ENCODE measurements at regions not wholly inside any gene's neighbourhood (a gene's known extent, or its start where the extent isn't known, plus 50 kb on each side); places are given as distances from the start of the nearest gene placed in this dataset.

DNA sequence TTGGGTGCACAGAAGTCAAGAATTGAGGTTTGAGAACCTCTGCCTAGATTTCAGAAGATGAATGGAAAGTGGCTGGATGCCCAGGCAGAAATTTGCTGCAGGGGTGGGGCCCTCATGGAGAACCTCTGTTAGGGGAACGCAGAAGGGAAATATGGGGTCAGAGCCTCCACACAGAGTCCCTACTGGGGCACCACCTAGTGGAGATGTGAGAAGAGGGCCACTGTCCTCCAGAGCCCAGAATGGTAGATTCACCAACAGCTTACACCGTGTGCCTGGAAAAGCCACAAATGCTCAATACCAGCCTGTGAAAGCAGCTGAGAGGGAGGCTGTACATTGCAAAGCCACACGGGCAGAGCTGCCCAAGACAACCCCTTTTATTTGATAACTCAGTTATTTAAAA lies 383.5 kb downstream of the TLE4 start:
- TF ChIP-seq, protein P1, sequence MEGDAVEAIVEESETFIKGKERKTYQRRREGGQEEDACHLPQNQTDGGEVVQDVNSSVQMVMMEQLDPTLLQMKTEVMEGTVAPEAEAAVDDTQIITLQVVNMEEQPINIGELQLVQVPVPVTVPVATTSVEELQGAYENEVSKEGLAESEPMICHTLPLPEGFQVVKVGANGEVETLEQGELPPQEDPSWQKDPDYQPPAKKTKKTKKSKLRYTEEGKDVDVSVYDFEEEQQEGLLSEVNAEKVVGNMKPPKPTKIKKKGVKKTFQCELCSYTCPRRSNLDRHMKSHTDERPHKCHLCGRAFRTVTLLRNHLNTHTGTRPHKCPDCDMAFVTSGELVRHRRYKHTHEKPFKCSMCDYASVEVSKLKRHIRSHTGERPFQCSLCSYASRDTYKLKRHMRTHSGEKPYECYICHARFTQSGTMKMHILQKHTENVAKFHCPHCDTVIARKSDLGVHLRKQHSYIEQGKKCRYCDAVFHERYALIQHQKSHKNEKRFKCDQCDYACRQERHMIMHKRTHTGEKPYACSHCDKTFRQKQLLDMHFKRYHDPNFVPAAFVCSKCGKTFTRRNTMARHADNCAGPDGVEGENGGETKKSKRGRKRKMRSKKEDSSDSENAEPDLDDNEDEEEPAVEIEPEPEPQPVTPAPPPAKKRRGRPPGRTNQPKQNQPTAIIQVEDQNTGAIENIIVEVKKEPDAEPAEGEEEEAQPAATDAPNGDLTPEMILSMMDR (IDR thresholded peaks at IDR 0.05; ENCODE audit: poor library complexity, severe bottlenecking): peak; percentile 5
- Histone ChIP-seq H3K36me3 (ENCODE audit: low read depth) (no peaks in the 10 kb centered on the region), H3K4me1 (ENCODE audit: insufficient read depth, poor library complexity, severe bottlenecking) (no peaks in the 10 kb centered on the region), H3K27me3 (ENCODE audit: insufficient read depth, poor library complexity, severe bottlenecking) (peaks cover 6% of the 10 kb centered on the region), H3K9me3 (ENCODE audit: severe bottlenecking) (no peaks in the 10 kb centered on the region), H3K4me3 (ENCODE audit: severe bottlenecking) (no peak overlapping the region), H3K27ac (ENCODE audit: poor library complexity, severe bottlenecking) (no peak overlapping the region)
- no peak for DNase-seq (ENCODE audit: low spot score)
- ATAC-seq (ENCODE audit: low read depth): no peak

DNA sequence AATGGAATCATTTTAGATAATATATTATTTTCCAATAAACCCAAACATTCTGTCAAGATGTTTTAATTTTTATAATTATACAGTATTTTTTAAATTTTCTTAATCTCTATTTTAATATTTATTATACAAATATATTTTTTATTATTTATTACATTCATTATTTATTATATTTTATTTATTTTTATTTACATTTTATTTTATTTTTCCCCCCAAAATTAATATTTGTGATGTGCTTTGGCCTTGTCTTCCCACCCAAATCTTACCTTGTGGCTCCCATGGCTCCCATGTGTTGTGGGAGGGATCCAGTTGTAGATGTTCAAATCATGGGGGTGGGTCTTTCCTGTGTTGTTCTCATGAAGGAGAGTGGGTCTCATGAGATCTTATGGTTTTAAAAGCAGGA lies 382.1 kb downstream of the TLE4 start:
- TF ChIP-seq, protein P1 (IDR thresholded peaks at IDR 0.05; ENCODE audit: poor library complexity, severe bottlenecking): no peak
- DNase-seq (ENCODE audit: low spot score) (no peak), ATAC-seq (ENCODE audit: low read depth) (no peak)
- no peak overlapping the region for H3K4me3 ChIP-seq (ENCODE audit: severe bottlenecking)
- no peaks in the 10 kb centered on the region for H3K4me1 ChIP-seq (ENCODE audit: insufficient read depth, poor library complexity, severe bottlenecking)
- H3K27me3 ChIP-seq (ENCODE audit: insufficient read depth, poor library complexity, severe bottlenecking): peaks cover 6% of the 10 kb centered on the region
- no peak overlapping the region for H3K27ac ChIP-seq (ENCODE audit: poor library complexity, severe bottlenecking)
- H3K36me3 ChIP-seq (ENCODE audit: low read depth): no peaks in the 10 kb centered on the region
- H3K9me3 ChIP-seq (ENCODE audit: severe bottlenecking): no peaks in the 10 kb centered on the region

DNA sequence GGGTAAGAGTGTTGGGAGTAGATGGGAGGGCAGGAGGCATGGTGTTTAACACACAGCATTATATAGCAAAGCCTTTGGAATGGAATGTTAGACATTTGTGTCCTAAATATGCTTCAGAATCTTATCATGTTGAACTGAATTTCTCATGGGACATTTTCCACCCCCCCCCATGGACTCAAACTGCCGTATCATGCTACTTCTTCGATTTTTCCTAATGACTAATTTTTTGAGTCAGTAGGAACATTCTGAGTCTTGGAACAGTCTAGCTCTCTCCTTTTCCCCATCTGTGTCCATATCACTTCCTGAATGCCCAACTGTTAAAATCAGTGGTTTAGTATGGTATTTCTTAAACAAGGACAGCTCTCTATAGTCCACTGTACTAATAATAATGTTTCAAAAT lies 380.6 kb downstream of the TLE4 start:
- Histone ChIP-seq H3K9me3 (ENCODE audit: severe bottlenecking) (no peaks in the 10 kb centered on the region), H3K27ac (ENCODE audit: poor library complexity, severe bottlenecking) (no peak overlapping the region), H3K36me3 (ENCODE audit: low read depth) (no peaks in the 10 kb centered on the region), H3K27me3 (ENCODE audit: insufficient read depth, poor library complexity, severe bottlenecking) (peaks cover 6% of the 10 kb centered on the region), H3K4me1 (ENCODE audit: insufficient read depth, poor library complexity, severe bottlenecking) (no peaks in the 10 kb centered on the region), H3K4me3 (ENCODE audit: severe bottlenecking) (no peak overlapping the region)
- DNase-seq (ENCODE audit: low spot score): no peak
- TF ChIP-seq, protein P1 (IDR thresholded peaks at IDR 0.05; ENCODE audit: poor library complexity, severe bottlenecking): no peak
- ATAC-seq (ENCODE audit: low read depth): no peak

DNA sequence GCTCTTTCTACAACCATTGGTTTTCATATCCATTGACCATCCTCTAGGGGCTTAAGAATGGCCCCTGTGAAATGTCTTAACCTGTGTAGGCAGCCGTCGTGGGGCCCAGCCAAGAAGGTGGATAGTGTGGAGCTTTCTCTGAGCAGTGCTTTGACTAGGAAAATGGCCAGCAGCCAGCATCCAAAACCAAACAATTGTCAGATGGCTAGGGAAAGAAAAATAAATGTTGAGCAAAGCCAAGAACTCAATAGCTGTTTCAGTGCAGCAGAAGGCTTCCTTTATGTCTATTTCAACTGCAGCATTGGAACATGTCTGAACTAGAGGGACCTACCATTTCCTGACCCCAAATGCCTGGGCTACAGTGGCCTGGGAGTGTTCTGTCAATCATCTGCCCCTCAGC lies 374.9 kb downstream of the TLE4 start:
- no peak overlapping the region for H3K4me3 ChIP-seq (ENCODE audit: severe bottlenecking)

DNA sequence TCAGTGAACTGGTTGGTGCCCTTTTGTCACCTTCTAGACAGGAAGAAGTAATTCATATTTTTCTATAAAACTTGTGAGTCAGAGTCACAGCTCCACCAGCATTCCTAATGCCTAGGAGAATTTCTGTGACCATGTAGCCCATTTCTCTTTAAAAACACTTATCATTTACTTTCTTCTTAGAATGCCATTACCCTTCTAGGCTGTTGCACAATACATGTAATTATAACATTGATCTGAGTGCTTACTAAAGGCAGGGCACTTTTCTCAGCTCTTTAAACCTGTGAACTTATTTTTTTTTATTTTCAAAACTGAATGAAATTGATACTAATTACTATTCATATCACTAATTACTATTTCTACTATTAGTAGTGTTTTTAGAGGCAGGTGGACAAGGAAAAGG lies 373.7 kb downstream of the TLE4 start:
- ATAC-seq (ENCODE audit: low read depth) (no peak), DNase-seq (ENCODE audit: low spot score) (no peak)
- TF ChIP-seq, protein P1 (IDR thresholded peaks at IDR 0.05; ENCODE audit: poor library complexity, severe bottlenecking): no peak
- Histone ChIP-seq H3K36me3 (ENCODE audit: low read depth) (no peaks in the 10 kb centered on the region), H3K4me1 (ENCODE audit: insufficient read depth, poor library complexity, severe bottlenecking) (no peaks in the 10 kb centered on the region), H3K27ac (ENCODE audit: poor library complexity, severe bottlenecking) (no peak overlapping the region), H3K27me3 (ENCODE audit: insufficient read depth, poor library complexity, severe bottlenecking) (no peaks in the 10 kb centered on the region), H3K4me3 (ENCODE audit: severe bottlenecking) (no peak overlapping the region), H3K9me3 (ENCODE audit: severe bottlenecking) (no peaks in the 10 kb centered on the region)

More for the DNA sequence above, 374.9 kb downstream of the TLE4 start:
- ATAC-seq (ENCODE audit: low read depth) (no peak), DNase-seq (ENCODE audit: low spot score) (no peak)
- TF ChIP-seq, protein P1 (IDR thresholded peaks at IDR 0.05; ENCODE audit: poor library complexity, severe bottlenecking): no peak
- Histone ChIP-seq H3K36me3 (ENCODE audit: low read depth) (no peaks in the 10 kb centered on the region), H3K27ac (ENCODE audit: poor library complexity, severe bottlenecking) (no peak overlapping the region), H3K27me3 (ENCODE audit: insufficient read depth, poor library complexity, severe bottlenecking) (no peaks in the 10 kb centered on the region), H3K4me1 (ENCODE audit: insufficient read depth, poor library complexity, severe bottlenecking) (no peaks in the 10 kb centered on the region), H3K9me3 (ENCODE audit: severe bottlenecking) (no peaks in the 10 kb centered on the region)

Data from RWPE2 (cell line).